ENCODE measurements at regions not wholly inside any gene's neighbourhood (a gene's known extent, or its start where the extent isn't known, plus 50 kb on each side); places are given as distances from the start of the nearest gene placed in this dataset.

- TF ChIP-seq CTCF (IDR thresholded peaks at IDR 0.05; ENCODE audit: insufficient read depth, low read depth, low read length) (no peak), EZH2 (IDR thresholded peaks at IDR 0.05; ENCODE audit: insufficient read depth, low read length) (no peak)
Observed at GRCh38 chr20:24111858-24112257, 123.3 kb upstream of the GGTLC1 start.
